Psoas muscle (tissue), 7 donors: ENCODE measurements at regions not wholly inside any gene's neighbourhood (a gene's known extent, or its start where the extent isn't known, plus 50 kb on each side); places are given as distances from the start of the nearest gene placed in this dataset.

Source experiments
- ATAC-seq, 4 donors: fragments of 200-7000 bp; cut with Tn5 transposase; one replicate each; pipeline ENCODE4 v1.9.1; 2020; ENCODE audit warnings: moderate library complexity in 3 of 4, mild to moderate bottlenecking in 2 of 4
- DNase-seq, 2 donors: peaks; one replicate each; pipeline ENCODE4 v3.0.0-alpha.2; 2020
- H3K27ac ChIP-seq: fragments of 200-600 bp; one replicate; pipeline ENCODE4 v1.8.0; 2022
- H3K27me3 ChIP-seq, 3 donors: fragments of 200-600 bp in 1 of 3; one replicate each; pipeline versions ENCODE4 v1.6.1 to v1.8.0; 2013 to 2022; ENCODE audit warnings: low read length in 2 of 3, mild to moderate bottlenecking in 2 of 3, moderate library complexity in 1 of 3; ENCODE audit not compliant: insufficient read depth in 3 of 3
- H3K36me3 ChIP-seq, 2 donors: fragments of 200-600 bp in 1 of 2; one replicate each; pipeline versions ENCODE4 v1.6.1 to v1.8.0; 2013 to 2022; ENCODE audit warnings: low read depth in 1 of 2, mild to moderate bottlenecking in 1 of 2, moderate library complexity in 1 of 2; ENCODE audit not compliant: insufficient read depth in 1 of 2
- H3K4me1 ChIP-seq: fragments of 200-600 bp; one replicate; pipeline ENCODE4 v1.8.0; 2022
- H3K4me3 ChIP-seq: fragments of 200-600 bp; one replicate; pipeline ENCODE4 v1.8.0; 2022; ENCODE audit warnings: mild to moderate bottlenecking
- H3K9me3 ChIP-seq: fragments of 200-600 bp; one replicate; pipeline ENCODE4 v1.8.0; 2022
- CTCF ChIP-seq: fragments of 200-600 bp; IDR thresholded peaks from one replicate; pipeline ENCODE4 v1.8.0; 2022; ENCODE audit warnings: antibody characterized with exemption
- WGBS, 3 donors: extraction: QIAGEN DNeasy Blood & Tissue Kit; methylation state at CpG; one replicate each; pipeline versions ENCODE4 v1.1.6 to v1.1.7; 2013; 5-methylcytosine and 5-hydroxymethylcytosine counted together
- intact Hi-C, 2 donors: fragments of 100-400 bp; cut with DNase I; formaldehyde crosslinking; loops; one replicate each; pipeline versions ENCODE4 v1.11.0 to v1.14.2; 2022
- donor health status: healthy with polysubstance abuse.
- donor health status: DM: no; HTN: no; CAD: no; lungs with moderate emphysema.
- donor health status: Bipolar disorder and iron deficiency.
- donor health status: healthy.
- donor health status: DM: yes; HTN: yes; CAD: no.
- donor health status: DM: no; HTN: no; CAD: no.
- donor health status: DM: yes; HTN: yes; CAD: no.

GRCh38 chr2:16326711-16327300 lies 338.8 kb downstream of the CYRIA start:
- intact Hi-C loops, result no loop called here
- no peaks in the 10 kb centered on the region for H3K36me3 ChIP-seq
- WGBS, 3 donors, result 68 to 73% (median 69%) methylated on average over 2 of the region's 2 CpGs

GRCh38 chr2:16325976-16326510 lies 339.6 kb downstream of the CYRIA start:
- intact Hi-C loops, result no loop called here
- Histone ChIP-seq H3K4me1 (no peaks in the 10 kb centered on the region), H3K27ac (no peak overlapping the region), H3K36me3 (no peaks in the 10 kb centered on the region), H3K9me3 (no peaks in the 10 kb centered on the region), H3K4me3 (no peak overlapping the region), H3K27me3 (peaks cover 0 to 2% (median 0%) of the 10 kb centered on the region in 3 donors)
- no peak for ATAC-seq
- no peak for TF ChIP-seq CTCF
- no peak for DNase-seq
- WGBS, 3 donors, result 89 to 91% (median 89%) methylated on average over 9 of the region's 9 CpGs

More at GRCh38 chr2:16326711-16327300, 338.8 kb downstream of the CYRIA start:
- Histone ChIP-seq H3K27me3 (peaks cover 0 to 2% (median 0%) of the 10 kb centered on the region in 3 donors), H3K4me1 (no peaks in the 10 kb centered on the region), H3K9me3 (no peaks in the 10 kb centered on the region), H3K27ac (no peak overlapping the region), H3K4me3 (no peak overlapping the region)
- ATAC-seq, result no peak
- no peak for DNase-seq
- no peak for TF ChIP-seq CTCF

GRCh38 chr2:16325016-16325975 lies 340.3 kb downstream of the CYRIA start:
- Histone ChIP-seq H3K4me1 (no peaks in the 10 kb centered on the region), H3K27me3 (peaks cover 0 to 2% (median 0%) of the 10 kb centered on the region in 3 donors), H3K9me3 (no peaks in the 10 kb centered on the region), H3K27ac (no peak overlapping the region), H3K36me3 (no peaks in the 10 kb centered on the region), H3K4me3 (no peak overlapping the region)
- TF ChIP-seq CTCF, result no peak
- 66 to 81% (median 71%) methylated on average over 14 of the region's 14 CpGs for WGBS, 3 donors
- intact Hi-C loops, result no loop called here
- DNase-seq, result no peak
- ATAC-seq, result no peak

- Histone ChIP-seq H3K36me3 (no peaks in the 10 kb centered on the region), H3K4me1 (no peaks in the 10 kb centered on the region), H3K4me3 (no peak overlapping the region), H3K27me3 (peaks cover 0 to 2% (median 0%) of the 10 kb centered on the region in 3 donors), H3K9me3 (no peaks in the 10 kb centered on the region), H3K27ac (no peak overlapping the region)
- no peak for TF ChIP-seq CTCF
- intact Hi-C loops, result no loop called here
- DNase-seq (no peak), ATAC-seq (no peak)
Observed at GRCh38 chr2:16324544-16324937, 341.1 kb downstream of the CYRIA start.
